ENCODE measurements at regions not wholly inside any gene's neighbourhood (a gene's known extent, or its start where the extent isn't known, plus 50 kb on each side); places are given as distances from the start of the nearest gene placed in this dataset.

GRCh38 chr13:84997858-84998257 is 801.4 kb downstream of the SLITRK6 start:
- Histone ChIP-seq H3K27me3 (no peaks in the 10 kb centered on the region), H3K4me1 (no peaks in the 10 kb centered on the region), H3K9me3 (no peaks in the 10 kb centered on the region), H3K36me3 (no peaks in the 10 kb centered on the region), H3K4me3 (no peak overlapping the region), H3K27ac (no peak overlapping the region)
- DNase-seq (ENCODE audit: low spot score in 2 of 2): no peak
- intact Hi-C loops (cut with DNase I; ENCODE audit: low total_unique reads): no loop called here
- no peak for TF ChIP-seq POLR2A (IDR thresholded peaks at IDR 0.05)
- TF ChIP-seq POLR2AphosphoS5 (IDR thresholded peaks at IDR 0.05): no peak
- no peak for TF ChIP-seq CTCF (IDR thresholded peaks at IDR 0.05)

GRCh38 chr13:84994582-84994981 is 804.6 kb downstream of the SLITRK6 start:
- no peaks in the 10 kb centered on the region for H3K27me3 ChIP-seq
- intact Hi-C loops (cut with DNase I; ENCODE audit: low total_unique reads): no loop called here

GRCh38 chr13:84985860-84986259 is 813.4 kb downstream of the SLITRK6 start:
- Histone ChIP-seq H3K36me3 (no peaks in the 10 kb centered on the region), H3K4me1 (no peaks in the 10 kb centered on the region), H3K27ac (no peak overlapping the region), H3K4me3 (no peak overlapping the region), H3K9me3 (peaks cover 0 to 4% of the 10 kb centered on the region in 2 donors), H3K27me3 (no peaks in the 10 kb centered on the region)
- intact Hi-C loops (cut with DNase I; ENCODE audit: low total_unique reads): no loop called here
- DNase-seq (ENCODE audit: low spot score in 2 of 2): no peak
- TF ChIP-seq POLR2AphosphoS5 (IDR thresholded peaks at IDR 0.05): no peak
- TF ChIP-seq POLR2A (IDR thresholded peaks at IDR 0.05): no peak
- no peak for TF ChIP-seq CTCF (IDR thresholded peaks at IDR 0.05)

More at GRCh38 chr13:84994582-84994981, 804.6 kb downstream of the SLITRK6 start:
- no peak overlapping the region for H3K27ac ChIP-seq
- no peaks in the 10 kb centered on the region for H3K36me3 ChIP-seq
- DNase-seq (ENCODE audit: low spot score in 2 of 2): no peak
- H3K4me3 ChIP-seq: no peak overlapping the region
- TF ChIP-seq CTCF (IDR thresholded peaks at IDR 0.05) (no peak), POLR2A (IDR thresholded peaks at IDR 0.05) (no peak), POLR2AphosphoS5 (IDR thresholded peaks at IDR 0.05) (no peak)
- no peaks in the 10 kb centered on the region for H3K4me1 ChIP-seq
- no peaks in the 10 kb centered on the region for H3K9me3 ChIP-seq

GRCh38 chr13:84983321-84983720 is 815.9 kb downstream of the SLITRK6 start:
- no peak for TF ChIP-seq POLR2A (IDR thresholded peaks at IDR 0.05)
- no peak for TF ChIP-seq POLR2AphosphoS5 (IDR thresholded peaks at IDR 0.05)
- no peak for TF ChIP-seq CTCF (IDR thresholded peaks at IDR 0.05)
- Histone ChIP-seq H3K4me3 (no peak overlapping the region), H3K9me3 (no peaks in the 10 kb centered on the region)

GRCh38 chr13:84980571-84980970 is 818.6 kb downstream of the SLITRK6 start:
- Histone ChIP-seq H3K9me3 (no peaks in the 10 kb centered on the region), H3K27ac (no peak overlapping the region), H3K4me3 (no peak overlapping the region), H3K27me3 (no peaks in the 10 kb centered on the region), H3K36me3 (no peaks in the 10 kb centered on the region), H3K4me1 (no peaks in the 10 kb centered on the region)
- intact Hi-C loops (cut with DNase I; ENCODE audit: low total_unique reads): no loop called here
- no peak for TF ChIP-seq POLR2A (IDR thresholded peaks at IDR 0.05)
- no peak for TF ChIP-seq POLR2AphosphoS5 (IDR thresholded peaks at IDR 0.05)
- DNase-seq (ENCODE audit: low spot score in 2 of 2): no peak

More at GRCh38 chr13:84983321-84983720, 815.9 kb downstream of the SLITRK6 start:
- intact Hi-C loops (cut with DNase I; ENCODE audit: low total_unique reads): no loop called here
- no peaks in the 10 kb centered on the region for H3K4me1 ChIP-seq
- H3K27me3 ChIP-seq: no peaks in the 10 kb centered on the region
- no peak overlapping the region for H3K27ac ChIP-seq
- no peaks in the 10 kb centered on the region for H3K36me3 ChIP-seq
- no peak for DNase-seq (ENCODE audit: low spot score in 2 of 2)

- no peaks in the 10 kb centered on the region for H3K27me3 ChIP-seq
- DNase-seq (ENCODE audit: low spot score in 2 of 2): no peak
- H3K36me3 ChIP-seq: no peaks in the 10 kb centered on the region
- H3K4me3 ChIP-seq: no peak overlapping the region
- H3K27ac ChIP-seq: no peak overlapping the region
- intact Hi-C loops (cut with DNase I; ENCODE audit: low total_unique reads): no loop called here
- TF ChIP-seq POLR2AphosphoS5 (IDR thresholded peaks at IDR 0.05) (no peak), POLR2A (IDR thresholded peaks at IDR 0.05) (no peak), CTCF (IDR thresholded peaks at IDR 0.05) (no peak)
- H3K9me3 ChIP-seq: no peaks in the 10 kb centered on the region
- no peaks in the 10 kb centered on the region for H3K4me1 ChIP-seq
Observed at GRCh38 chr13:84978851-84979250, 820.4 kb downstream of the SLITRK6 start.

Data from breast epithelium (tissue), 4 donors.